ENCODE measurements at regions not wholly inside any gene's neighbourhood (a gene's known extent, or its start where the extent isn't known, plus 50 kb on each side); places are given as distances from the start of the nearest gene placed in this dataset.
A peak's percentile ranks its signal among the peaks of the same experiment; 100 is the strongest.

GRCh38 chr2:36271266-36271665, 84.3 kb upstream of the CRIM1 start:
- no peak for DNase-seq (ENCODE audit: low read depth in 1 of 2, low spot score in 2 of 2)
- peak overlapping the region; percentile 70 for H3K56ac ChIP-seq (replicated peaks; ENCODE audit: insufficient read length, low read depth, low read length)
- H3K4ac ChIP-seq (replicated peaks; ENCODE audit: insufficient read length, low read depth, low read length): peak overlapping the region; percentile 99
- no peaks in the 10 kb centered on the region for H3K36me3 ChIP-seq (ENCODE audit: control insufficient read depth in 2 of 4, insufficient read depth in 4 of 4, low read length in 3 of 4)
- H3K27ac ChIP-seq (ENCODE audit: low read depth, low read length): no peak overlapping the region; the same call in 1 of the 2 replicates
- no peaks in the 10 kb centered on the region for H3K79me1 ChIP-seq (ENCODE audit: low read depth, low read length)
- no peak overlapping the region for H2BK12ac ChIP-seq (ENCODE audit: low read depth, low read length)
- no peak overlapping the region for H4K5ac ChIP-seq (ENCODE audit: insufficient read length, low read depth, low read length)
- peak overlapping the region; percentile 39 to 60 for H3K4me2 ChIP-seq (ENCODE audit: insufficient read depth in 1 of 2, low read depth in 2 of 2, low read length in 2 of 2)
- no peaks in the 10 kb centered on the region; the same call in 1 of the 2 replicates for H3K23me2 ChIP-seq (ENCODE audit: low read depth, low read length)
- no peaks in the 10 kb centered on the region for H3K27me3 ChIP-seq (replicated peaks in 1 of 4; ENCODE audit: control insufficient read depth in 3 of 4, extremely low read depth in 1 of 4, insufficient read depth in 3 of 4, low read length in 3 of 4)
- H2BK20ac ChIP-seq (ENCODE audit: low read length): peak overlapping the region; percentile 67; the same call in 1 of the 2 replicates
- H3K14ac ChIP-seq (ENCODE audit: insufficient read length): peak overlapping the region; percentile 77
- peak overlapping the region; percentile 90; the same call in 1 of the 2 replicates for H2BK5ac ChIP-seq (ENCODE audit: low read depth, low read length)
- peak; percentile 35 for TF ChIP-seq ASH2L (IDR thresholded peaks at IDR 0.05; ENCODE audit: low read length)
- no peak for TF ChIP-seq CHD1 (IDR thresholded peaks at IDR 0.05; ENCODE audit: low read depth, low read length)
- peak overlapping the region in 1 of 4 experiments; percentile 26; a peak in 1 of 8 replicates for H3K4me3 ChIP-seq (ENCODE audit: extremely low read depth in 1 of 4, insufficient read depth in 2 of 4, low read depth in 3 of 4, low read length in 4 of 4)
- H4K8ac ChIP-seq (ENCODE audit: extremely low read depth, insufficient read depth, low read length): no peak overlapping the region
- H2BK15ac ChIP-seq (ENCODE audit: low read length): no peak overlapping the region
- no peaks in the 10 kb centered on the region for H4K20me1 ChIP-seq (replicated peaks in 1 of 2; ENCODE audit: control insufficient read depth in 1 of 2, insufficient read depth in 2 of 2, low read length in 2 of 2)
- no peak overlapping the region for H2AFZ ChIP-seq (ENCODE audit: low read length)
- peaks cover 0 to 12% (median 6%) of the 10 kb centered on the region in 4 experiments; a peak in 4 of 7 replicates for H3K4me1 ChIP-seq (replicated peaks in 1 of 4; ENCODE audit: control insufficient read depth in 3 of 4, insufficient read depth in 4 of 4, low read length in 3 of 4)
- no peaks in the 10 kb centered on the region for H3K9me3 ChIP-seq (ENCODE audit: insufficient read depth in 2 of 2, low read depth in 1 of 2, low read length in 1 of 2)
- CTCF ChIA-PET (ENCODE audit: partially characterized antibody): interaction anchor here (1.1 kb wide), 1 partner anchor 393 kb away, joined by 3 read pairs; no protein-coding TSS in a partner anchor
- no peak overlapping the region for H2AK5ac ChIP-seq (ENCODE audit: low read depth, low read length)
- no peak overlapping the region for H3K9ac ChIP-seq (replicated peaks in 1 of 4; ENCODE audit: extremely low read depth in 1 of 4, low read depth in 3 of 4, low read length in 3 of 4)
- peak overlapping the region; percentile 95 for H4K91ac ChIP-seq (replicated peaks; ENCODE audit: insufficient read length, low read length)
- no peak overlapping the region for H3K18ac ChIP-seq (ENCODE audit: extremely low read depth, low read length)
- no peak for FAIRE-seq
- 50% methylated on average over 1 of the region's 1 CpG; no CpG with 5 or more reads in 1 of the 2 experiments for WGBS, 2 experiments (ENCODE audit: extremely low coverage in 1 of 2, insufficient coverage in 1 of 2, insufficient read length in 1 of 2, insufficient replicate concordance in 2 of 2, low coverage in 1 of 2, low lambda C conversion rate in 2 of 2, missing lambda C conversion rate in 1 of 2)
- H3K79me2 ChIP-seq (ENCODE audit: control insufficient read depth in 1 of 2, insufficient read depth in 2 of 2, low read length in 2 of 2): no peaks in the 10 kb centered on the region
- H2BK120ac ChIP-seq (replicated peaks; ENCODE audit: low read depth, low read length): peak overlapping the region; percentile 99
- no peak overlapping the region for H3K23ac ChIP-seq (ENCODE audit: insufficient read length)
- POLR2A ChIA-PET (ENCODE audit: partially characterized antibody): interaction anchor here (0.6 to 1.0 kb wide), 2 partner anchors 11 to 278 kb away, joined by 3 read pairs; no protein-coding TSS in a partner anchor

All from H1 (cell line).